GM18502 (cell line): ENCODE measurements at regions not wholly inside any gene's neighbourhood (a gene's known extent, or its start where the extent isn't known, plus 50 kb on each side); places are given as distances from the start of the nearest gene placed in this dataset.

ENCODE experiments used
- ATAC-seq: cut with Tn5 transposase; IDR thresholded peaks from one replicate; pipeline ENCODE4 v1.9.1; 2021; ENCODE audit warnings: mild to moderate bottlenecking; ENCODE audit not compliant: unreplicated experiment, poor library complexity

DNA sequence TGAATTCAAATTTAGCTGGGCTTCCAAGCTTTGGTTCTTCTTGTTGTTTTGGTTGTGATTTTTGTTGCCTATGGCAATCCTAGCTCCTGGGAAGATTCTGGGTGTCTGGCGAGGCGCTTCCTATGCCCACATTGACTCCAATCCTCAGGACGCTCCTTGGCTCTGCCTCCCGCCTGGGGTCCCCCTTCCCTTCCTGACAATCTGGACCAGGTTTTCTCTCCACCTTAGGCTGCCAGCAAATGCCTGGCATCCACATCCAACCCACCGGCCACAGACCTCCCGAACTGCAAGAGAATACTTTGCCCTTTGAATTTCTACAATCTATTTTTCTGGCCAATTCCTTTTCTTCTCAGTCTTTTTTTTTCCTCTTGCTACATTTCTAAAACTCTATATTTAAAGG is 186.9 kb upstream of the UBL3 start:
- no peak for ATAC-seq

DNA sequence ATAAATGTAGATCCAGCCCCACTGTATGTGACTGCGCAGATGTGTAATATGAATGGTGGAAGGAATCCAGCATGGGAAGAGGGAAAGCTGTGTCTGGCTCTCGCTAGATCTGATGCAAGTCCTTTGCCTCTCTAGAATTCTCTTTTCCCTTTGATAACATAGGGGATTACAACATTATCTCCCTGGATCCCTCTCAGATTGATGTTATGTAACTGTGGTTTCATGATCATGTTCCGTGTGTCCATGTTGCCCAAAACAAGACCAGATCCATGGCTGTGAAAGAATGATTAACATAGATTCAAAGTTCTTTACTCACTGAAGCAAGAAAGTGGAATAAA is 184.0 kb upstream of the UBL3 start:
- no peak for ATAC-seq

GRCh38 chr13:30033681-30034457 is 183.5 kb upstream of the UBL3 start:
- ATAC-seq, result no peak

- no peak for ATAC-seq
Observed at GRCh38 chr13:30032263-30032662, 181.8 kb upstream of the UBL3 start.

GRCh38 chr13:30031488-30031887 is 181.1 kb upstream of the UBL3 start:
- ATAC-seq, result no peak

- ATAC-seq, result no peak
Observed at GRCh38 chr13:30030141-30030750, 179.8 kb upstream of the UBL3 start.

DNA sequence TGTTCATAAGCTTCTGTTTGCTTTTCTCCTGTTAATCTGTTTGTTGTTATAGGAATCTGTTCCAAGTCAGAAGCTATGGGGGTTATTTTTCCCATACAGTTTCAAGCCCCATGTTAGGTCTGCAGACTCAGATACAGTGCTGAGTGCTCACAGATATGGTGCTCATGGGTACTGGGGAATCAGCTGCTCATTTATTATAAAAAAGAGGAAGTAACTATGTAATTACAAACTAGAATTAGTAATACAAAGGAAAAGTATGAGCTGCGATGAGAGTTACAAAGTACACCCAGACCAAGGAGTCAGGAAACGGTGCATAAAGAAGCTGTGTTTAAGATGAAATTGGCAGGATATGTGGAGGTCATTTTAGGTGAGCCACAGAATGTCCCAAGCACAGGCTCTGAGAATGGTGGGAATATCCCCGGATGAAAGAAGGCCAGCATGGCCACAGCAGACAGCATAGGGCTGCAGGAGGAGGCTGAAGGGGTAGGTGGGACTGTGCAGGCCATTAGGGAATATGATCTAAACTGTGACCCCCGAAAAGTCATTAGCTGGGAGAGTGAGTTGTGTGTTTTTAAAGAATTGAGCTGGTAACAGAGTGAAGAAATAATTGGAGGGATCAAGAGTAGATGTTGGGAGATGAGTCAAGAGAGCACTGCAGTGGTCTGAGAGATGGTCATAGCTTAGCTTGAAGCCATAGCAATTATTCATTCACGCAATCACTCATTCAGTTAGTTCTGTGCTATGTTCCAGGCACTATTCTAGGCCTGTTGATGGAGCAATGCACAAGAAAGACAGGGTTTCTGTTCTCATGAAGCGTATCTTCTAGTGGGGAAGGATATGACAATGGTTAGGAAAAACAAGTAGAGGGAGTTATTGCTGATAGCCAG is 177.4 kb upstream of the UBL3 start:
- no peak for ATAC-seq

DNA sequence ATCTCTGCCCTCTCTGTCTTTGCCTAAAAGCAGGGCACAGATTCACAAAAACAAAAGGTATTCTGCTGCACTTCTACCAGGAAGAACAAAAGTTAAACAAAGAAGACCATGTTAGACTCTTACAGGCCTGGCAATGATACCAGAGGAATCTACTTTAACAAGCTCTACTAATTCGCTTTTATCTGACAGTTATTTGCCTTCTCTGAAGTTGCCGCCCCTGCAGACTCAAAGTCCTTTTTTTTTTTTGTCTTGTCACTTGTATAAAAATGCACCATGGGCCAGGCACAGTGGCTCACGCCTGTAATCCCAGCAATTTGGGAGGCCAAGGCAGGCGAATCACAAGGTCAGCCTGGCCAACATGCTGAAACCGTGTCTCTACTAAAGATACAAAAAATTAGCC is 176.5 kb upstream of the UBL3 start:
- ATAC-seq, result no peak

GRCh38 chr13:30026093-30026492 is 175.7 kb upstream of the UBL3 start:
- ATAC-seq, result no peak

GRCh38 chr13:30025351-30025750 is 174.9 kb upstream of the UBL3 start:
- ATAC-seq, result no peak

- no peak for ATAC-seq
Observed at GRCh38 chr13:30024125-30024865, 173.9 kb upstream of the UBL3 start.

DNA sequence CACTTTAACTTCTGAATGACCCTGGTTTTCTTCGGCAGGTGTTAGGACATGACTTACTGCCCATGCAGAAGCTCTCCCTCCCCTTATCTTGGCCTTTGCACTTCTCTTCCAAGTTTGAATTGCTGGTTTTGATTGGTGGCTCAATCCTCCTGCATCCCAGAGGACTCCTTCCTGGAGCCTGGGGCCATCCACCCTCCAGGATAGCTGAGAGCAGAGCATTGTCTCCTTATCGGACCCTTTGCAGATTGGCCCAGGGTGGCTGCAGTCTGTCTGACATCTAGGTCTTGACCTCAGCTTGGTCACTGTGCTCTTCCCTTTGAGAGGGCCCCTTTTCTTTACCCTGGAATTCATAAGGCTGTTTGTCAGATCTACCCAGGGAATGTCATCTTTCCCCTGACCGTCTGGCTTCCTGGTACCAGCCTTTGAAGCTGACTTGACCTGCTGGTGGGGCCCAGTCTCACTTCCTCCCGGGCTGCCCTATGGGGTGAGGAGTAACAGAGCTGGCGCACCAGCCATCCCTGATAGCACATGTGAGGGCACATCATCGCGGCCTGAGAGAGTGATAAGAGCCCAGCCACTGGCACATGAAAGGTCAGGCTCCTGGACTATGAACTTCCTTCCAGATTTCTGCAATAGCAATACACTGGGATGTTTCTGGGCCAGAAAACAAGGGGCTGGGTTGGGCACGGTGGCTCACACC is 172.9 kb upstream of the UBL3 start:
- no peak for ATAC-seq

DNA sequence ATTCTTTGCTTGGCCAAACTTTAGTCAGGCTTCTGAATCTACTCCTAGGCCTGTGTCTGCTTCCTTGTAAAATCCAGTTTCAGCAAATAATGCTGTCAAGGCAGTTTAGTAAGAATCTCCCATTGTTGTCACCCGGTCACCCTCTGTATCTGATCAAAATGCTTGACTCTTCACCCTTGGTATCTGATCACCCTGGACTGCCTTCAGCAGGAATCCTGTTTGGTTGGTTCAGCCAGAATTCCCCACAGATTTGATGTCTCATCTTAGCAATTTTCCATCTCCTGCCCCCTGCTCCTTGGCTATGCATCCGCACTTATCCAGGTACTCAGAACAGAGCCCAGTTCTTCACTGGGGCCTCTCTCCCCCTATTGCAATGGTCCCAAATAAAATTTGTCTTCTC is 172.4 kb upstream of the UBL3 start:
- ATAC-seq, result no peak

DNA sequence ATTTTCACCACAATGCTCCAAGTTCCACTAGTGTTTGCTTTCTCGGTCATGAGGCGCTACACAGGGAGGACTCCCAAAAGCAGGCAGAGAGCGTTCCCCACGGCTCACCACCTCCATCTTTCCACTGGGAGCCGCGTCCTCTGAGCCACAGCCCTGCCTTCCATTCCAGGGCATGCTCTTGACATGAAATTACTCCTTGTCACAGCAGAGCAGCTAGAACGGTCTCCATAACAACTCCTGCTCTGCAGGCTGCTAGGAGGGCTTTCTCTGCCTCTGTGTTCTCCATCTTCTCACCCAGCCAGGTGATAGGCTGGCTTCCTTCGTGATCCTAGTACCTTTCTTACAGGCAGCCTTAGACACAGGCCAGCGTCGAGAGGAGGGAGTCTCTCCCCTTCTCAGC is 171.8 kb upstream of the UBL3 start:
- ATAC-seq, result no peak

GRCh38 chr13:30021611-30022010 is 171.2 kb upstream of the UBL3 start:
- no peak for ATAC-seq

DNA sequence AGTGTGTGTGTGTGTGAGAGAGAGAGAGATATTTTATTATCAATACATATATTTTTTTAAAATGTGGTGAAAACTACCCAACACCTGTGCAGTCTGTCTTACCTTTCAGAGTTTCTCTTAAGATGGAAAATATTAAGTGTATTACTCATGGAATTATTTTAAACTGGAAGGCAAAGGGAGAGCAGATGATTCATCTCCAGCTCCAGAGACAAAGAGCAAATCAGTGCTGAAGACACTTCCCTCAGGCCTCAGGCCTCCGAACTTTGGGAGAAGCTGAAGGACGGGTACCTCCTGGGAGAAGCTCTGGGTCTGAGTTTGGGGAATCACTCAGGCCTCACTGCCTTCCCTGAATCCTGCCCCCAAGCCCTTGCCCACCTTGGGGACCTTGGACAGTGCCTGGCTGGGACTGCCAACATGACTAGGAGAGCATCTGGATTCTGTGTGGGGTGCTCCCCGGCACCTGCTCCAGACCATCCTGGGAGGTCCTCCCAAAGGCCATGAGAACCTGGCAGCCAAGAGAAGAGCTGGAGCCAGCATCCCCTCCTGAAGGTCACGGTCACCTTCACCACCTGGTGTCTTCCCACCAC is 170.4 kb upstream of the UBL3 start:
- ATAC-seq, result no peak

DNA sequence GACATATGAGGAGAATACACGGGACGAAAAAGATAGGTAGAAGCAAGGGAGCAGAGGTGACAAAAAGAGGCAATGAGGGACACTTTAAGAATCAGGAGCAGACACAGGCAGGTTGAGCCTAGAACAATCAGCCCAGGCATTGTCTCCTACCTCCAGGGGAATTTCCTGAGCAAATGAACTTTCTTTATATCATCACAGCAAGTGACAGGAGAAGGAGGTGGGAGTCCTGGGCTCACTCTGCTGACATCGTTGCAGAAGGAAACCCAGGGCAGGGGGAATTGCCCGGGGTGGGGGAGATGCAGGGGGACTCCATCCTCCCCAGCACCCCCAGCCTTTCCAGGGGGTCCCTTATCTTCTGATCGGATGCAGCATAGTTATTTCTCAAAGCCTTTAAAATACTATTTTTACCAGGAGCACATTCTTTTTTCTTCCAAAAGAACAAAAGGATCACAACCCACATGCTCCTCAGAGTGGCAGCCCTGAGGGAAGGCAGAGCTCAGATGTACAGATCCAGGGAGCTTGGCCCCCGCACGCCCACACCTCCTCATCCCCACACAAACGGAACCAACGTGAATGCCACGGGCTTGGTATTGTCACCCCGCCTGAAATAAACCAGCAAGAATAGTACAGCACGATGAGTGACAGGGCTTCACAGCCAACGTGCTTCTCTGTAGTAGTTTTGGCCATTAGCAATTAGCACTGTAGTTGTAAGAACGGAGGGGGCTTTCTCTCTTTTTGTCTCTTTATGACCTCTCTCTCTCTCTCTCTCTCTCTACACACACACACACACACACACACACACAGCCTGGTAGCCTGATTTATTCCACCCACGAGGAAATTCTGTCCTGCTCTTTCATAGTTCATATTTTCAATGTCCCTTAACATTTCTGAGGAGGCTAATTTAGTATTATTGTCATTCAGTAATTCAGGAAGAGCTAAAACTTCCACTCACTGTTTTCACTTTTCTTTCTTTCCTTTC is 169.5 kb upstream of the UBL3 start:
- no peak for ATAC-seq

DNA sequence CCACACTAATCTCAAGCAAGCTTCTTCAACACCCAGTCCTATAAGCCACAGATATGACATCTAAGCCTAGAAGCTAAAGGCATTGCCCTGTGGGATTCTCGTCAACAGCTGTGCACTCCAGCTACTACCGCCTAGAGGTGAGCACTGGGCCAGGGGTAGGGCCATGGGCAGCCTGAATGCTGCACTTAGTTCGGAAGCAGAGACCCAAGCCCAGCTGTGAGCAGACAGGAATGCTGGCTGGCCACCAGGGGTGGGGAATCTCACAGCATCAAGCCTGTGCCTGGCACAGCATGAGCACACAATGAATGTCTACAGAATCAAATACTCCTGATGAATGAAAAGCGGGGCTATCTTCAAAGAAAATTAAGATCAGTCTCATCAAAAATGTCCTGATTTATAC is 167.5 kb upstream of the UBL3 start:
- ATAC-seq, result no peak

DNA sequence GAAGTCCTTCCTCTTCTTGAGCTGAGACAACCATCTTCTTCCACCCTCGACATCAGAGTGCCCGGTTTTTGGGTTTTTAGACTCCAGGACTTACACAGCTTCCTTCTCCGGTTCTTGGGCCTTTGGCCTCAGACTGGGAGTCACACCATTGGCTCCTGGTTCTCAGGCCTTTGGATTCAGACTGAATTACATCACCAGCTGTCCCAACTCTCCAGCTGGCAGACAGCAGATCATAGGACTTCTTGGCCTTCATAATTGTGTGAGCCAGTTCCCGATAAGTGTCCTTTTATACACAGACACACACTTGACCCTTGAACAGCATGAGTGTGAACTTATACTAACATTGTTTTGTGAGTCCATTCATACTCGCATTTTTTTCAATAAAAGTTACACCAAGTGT is 166.0 kb upstream of the UBL3 start:
- no peak for ATAC-seq
